Vagina (tissue), 2 donors: ENCODE measurements at regions not wholly inside any gene's neighbourhood (a gene's known extent, or its start where the extent isn't known, plus 50 kb on each side); places are given as distances from the start of the nearest gene placed in this dataset.

Experiments used
- DNase-seq, 2 donors: peaks; one replicate each; pipeline ENCODE4 v3.0.0-alpha.2; 2017; ENCODE audit errors: extremely low spot score in 2 of 2
- H3K27ac ChIP-seq: fragments of 200-600 bp; sonication (generic); one replicate; pipeline ENCODE4 v1.5.1; 2019
- H3K27me3 ChIP-seq: fragments of 200-600 bp; sonication (generic); one replicate; pipeline ENCODE4 v1.5.1; 2019
- H3K36me3 ChIP-seq, 2 donors: fragments of 200-600 bp; sonication (generic); one replicate each; pipeline ENCODE4 v1.5.1; 2017 to 2019
- H3K4me1 ChIP-seq: fragments of 200-600 bp; sonication (generic); one replicate; pipeline ENCODE4 v1.5.1; 2019
- H3K4me3 ChIP-seq, 2 donors: fragments of 200-600 bp; sonication (generic); 1 replicate in 1 of 2; 2 replicates in 1 of 2; pipeline ENCODE4 v1.5.1; 2016 to 2019
- H3K9me3 ChIP-seq: fragments of 200-600 bp; sonication (generic); one replicate; pipeline ENCODE4 v1.5.1; 2019
- POLR2A ChIP-seq, 2 donors: fragments of 450-650 bp; IDR thresholded peaks; one replicate each; pipeline ENCODE4 v1.6.1; 2017; ENCODE audit warnings: antibody characterized with exemption in 2 of 2, mild to moderate bottlenecking in 2 of 2, moderate library complexity in 2 of 2
- POLR2AphosphoS5 ChIP-seq, 2 donors: sonication (generic); formaldehyde crosslinking; IDR thresholded peaks; one replicate each; pipeline ENCODE4 v1.9.0; 2017; ENCODE audit warnings: antibody characterized with exemption in 2 of 2, mild to moderate bottlenecking in 2 of 2, low read depth in 1 of 2; ENCODE audit not compliant: insufficient read depth in 1 of 2
- intact Hi-C: fragments of 100-400 bp; cut with DNase I; formaldehyde crosslinking; loops from one replicate; pipeline ENCODE4 v1.15.1; 2023
- TF ChIP-seq, protein P1 (sequence below), 3 experiments: fragments of 450-650 bp in 2 of 3; fragments of 200-600 bp in 1 of 3; sonication (generic) in 1 of 3; IDR thresholded peaks; one replicate each; pipeline ENCODE4 v1.5.1; 2017 to 2019; ENCODE audit warnings: antibody characterized with exemption in 3 of 3, mild to moderate bottlenecking in 2 of 3, moderate library complexity in 2 of 3

DNA sequence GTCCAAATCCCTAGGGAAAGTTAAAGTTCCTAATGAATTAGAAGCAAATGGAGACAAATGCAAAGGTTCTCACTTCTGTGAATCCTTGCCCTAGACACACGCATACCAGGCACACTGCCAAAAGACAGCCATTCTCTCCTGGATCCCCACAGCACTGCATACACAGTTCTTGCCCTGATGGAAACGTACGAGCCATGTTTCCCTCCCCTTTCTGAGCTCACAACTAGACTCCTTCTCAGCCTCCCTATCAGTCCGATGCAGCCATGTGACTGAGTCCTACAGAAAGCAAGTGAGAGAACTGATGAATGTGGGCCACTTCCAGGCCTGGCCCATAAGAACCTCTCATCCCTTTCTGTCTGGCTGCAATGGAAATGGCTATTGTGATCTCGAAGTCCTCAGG, 92.0 kb downstream of the ZNF608 start:
- intact Hi-C loops = no loop called here
- Histone ChIP-seq H3K27ac (no peak overlapping the region), H3K4me1 (peaks cover 45% of the 10 kb centered on the region), H3K9me3 (no peaks in the 10 kb centered on the region), H3K4me3 (no peak overlapping the region), H3K27me3 (no peaks in the 10 kb centered on the region), H3K36me3 (no peaks in the 10 kb centered on the region)
- TF ChIP-seq POLR2A (IDR thresholded peaks at IDR 0.05) = no peak
- TF ChIP-seq POLR2AphosphoS5 (IDR thresholded peaks at IDR 0.05; ENCODE audit: insufficient read depth in 1 of 2, low read depth in 1 of 2) = no peak
- TF ChIP-seq, protein P1, sequence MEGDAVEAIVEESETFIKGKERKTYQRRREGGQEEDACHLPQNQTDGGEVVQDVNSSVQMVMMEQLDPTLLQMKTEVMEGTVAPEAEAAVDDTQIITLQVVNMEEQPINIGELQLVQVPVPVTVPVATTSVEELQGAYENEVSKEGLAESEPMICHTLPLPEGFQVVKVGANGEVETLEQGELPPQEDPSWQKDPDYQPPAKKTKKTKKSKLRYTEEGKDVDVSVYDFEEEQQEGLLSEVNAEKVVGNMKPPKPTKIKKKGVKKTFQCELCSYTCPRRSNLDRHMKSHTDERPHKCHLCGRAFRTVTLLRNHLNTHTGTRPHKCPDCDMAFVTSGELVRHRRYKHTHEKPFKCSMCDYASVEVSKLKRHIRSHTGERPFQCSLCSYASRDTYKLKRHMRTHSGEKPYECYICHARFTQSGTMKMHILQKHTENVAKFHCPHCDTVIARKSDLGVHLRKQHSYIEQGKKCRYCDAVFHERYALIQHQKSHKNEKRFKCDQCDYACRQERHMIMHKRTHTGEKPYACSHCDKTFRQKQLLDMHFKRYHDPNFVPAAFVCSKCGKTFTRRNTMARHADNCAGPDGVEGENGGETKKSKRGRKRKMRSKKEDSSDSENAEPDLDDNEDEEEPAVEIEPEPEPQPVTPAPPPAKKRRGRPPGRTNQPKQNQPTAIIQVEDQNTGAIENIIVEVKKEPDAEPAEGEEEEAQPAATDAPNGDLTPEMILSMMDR (IDR thresholded peaks at IDR 0.05) = no peak
- DNase-seq = no peak

DNA sequence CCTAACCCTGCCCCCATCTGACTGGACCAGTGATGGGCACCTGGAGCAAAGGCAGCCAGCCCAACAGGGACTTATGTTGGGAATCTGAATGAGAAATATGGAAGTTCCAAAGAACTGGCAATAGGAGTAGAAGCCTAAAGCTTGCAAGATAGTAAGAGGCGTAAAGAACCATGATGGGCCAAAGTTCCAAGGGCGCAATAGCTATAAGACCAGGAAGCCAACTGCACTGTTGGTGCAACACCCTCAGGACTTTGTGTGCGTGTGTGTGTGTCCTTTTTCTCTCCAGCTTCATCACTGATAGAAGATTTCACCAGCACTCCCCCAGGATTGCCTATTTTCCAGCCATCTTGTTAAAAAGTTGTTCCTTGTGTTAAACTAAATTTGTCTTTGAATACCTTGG, 92.8 kb downstream of the ZNF608 start:
- H3K4me3 ChIP-seq = no peak overlapping the region
- intact Hi-C loops = no loop called here
- H3K27me3 ChIP-seq = no peaks in the 10 kb centered on the region
- no peak for DNase-seq
- H3K36me3 ChIP-seq = no peaks in the 10 kb centered on the region
- H3K27ac ChIP-seq = no peak overlapping the region
- TF ChIP-seq, protein P1 (IDR thresholded peaks at IDR 0.05) = no peak
- no peak for TF ChIP-seq POLR2A (IDR thresholded peaks at IDR 0.05)
- TF ChIP-seq POLR2AphosphoS5 (IDR thresholded peaks at IDR 0.05; ENCODE audit: insufficient read depth in 1 of 2, low read depth in 1 of 2) = no peak
- peaks cover 53% of the 10 kb centered on the region for H3K4me1 ChIP-seq
- no peaks in the 10 kb centered on the region for H3K9me3 ChIP-seq

DNA sequence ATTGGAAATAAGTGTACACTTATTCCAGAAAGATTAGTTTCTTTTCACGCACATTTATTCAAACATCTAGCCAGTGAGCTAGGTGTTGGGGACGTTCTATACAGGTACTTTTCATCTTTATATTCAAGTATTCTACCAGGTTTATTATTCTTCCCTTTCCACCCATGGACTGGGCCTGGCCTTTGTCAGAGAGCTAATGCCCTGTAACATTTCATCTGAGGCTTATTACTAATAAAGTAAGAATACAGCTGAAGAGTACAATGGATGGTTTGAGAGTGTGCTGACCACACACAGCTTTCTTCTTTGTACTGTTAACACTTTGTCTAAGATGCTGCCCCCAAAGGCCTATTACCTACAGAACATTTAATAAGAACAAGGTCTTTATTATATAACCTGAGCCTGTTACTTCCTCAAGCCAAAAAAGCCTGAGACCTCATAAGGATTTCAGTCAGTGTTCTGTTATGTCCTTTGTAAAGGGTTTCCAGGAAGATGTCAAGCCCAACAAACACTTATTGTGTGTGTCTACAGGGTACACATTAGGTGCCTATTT, 93.5 kb downstream of the ZNF608 start:
- Histone ChIP-seq H3K4me3 (no peak overlapping the region), H3K27me3 (no peaks in the 10 kb centered on the region), H3K9me3 (no peaks in the 10 kb centered on the region), H3K36me3 (no peaks in the 10 kb centered on the region), H3K4me1 (peaks cover 57% of the 10 kb centered on the region), H3K27ac (no peak overlapping the region)
- TF ChIP-seq POLR2A (IDR thresholded peaks at IDR 0.05) (no peak), POLR2AphosphoS5 (IDR thresholded peaks at IDR 0.05; ENCODE audit: insufficient read depth in 1 of 2, low read depth in 1 of 2) (no peak)
- TF ChIP-seq, protein P1 (IDR thresholded peaks at IDR 0.05) = no peak
- DNase-seq = no peak
- intact Hi-C loops = no loop called here

DNA sequence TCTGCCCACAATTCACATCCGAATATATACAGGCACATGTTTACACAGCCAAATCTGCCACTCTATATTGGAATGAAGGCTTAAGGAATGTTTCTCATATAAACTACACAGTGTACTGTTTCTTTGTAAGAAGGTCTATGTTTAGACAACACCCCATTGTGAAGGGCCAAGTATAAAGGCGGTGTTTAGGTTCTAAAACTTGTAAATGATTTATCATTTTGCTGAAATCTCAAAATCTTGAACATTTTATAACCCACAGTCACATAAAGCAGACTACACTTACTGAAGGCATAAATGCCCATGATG, 94.0 kb downstream of the ZNF608 start:
- no peak for DNase-seq
- Histone ChIP-seq H3K4me1 (peaks cover 57% of the 10 kb centered on the region), H3K27ac (no peak overlapping the region), H3K4me3 (peak overlapping the region in 1 of 2 donors; percentile 61), H3K36me3 (no peaks in the 10 kb centered on the region), H3K9me3 (no peaks in the 10 kb centered on the region), H3K27me3 (no peaks in the 10 kb centered on the region)
- TF ChIP-seq POLR2AphosphoS5 (IDR thresholded peaks at IDR 0.05; ENCODE audit: insufficient read depth in 1 of 2, low read depth in 1 of 2) (no peak), POLR2A (IDR thresholded peaks at IDR 0.05) (no peak)
- TF ChIP-seq, protein P1 (IDR thresholded peaks at IDR 0.05) = no peak
- intact Hi-C loops = no loop called here

DNA sequence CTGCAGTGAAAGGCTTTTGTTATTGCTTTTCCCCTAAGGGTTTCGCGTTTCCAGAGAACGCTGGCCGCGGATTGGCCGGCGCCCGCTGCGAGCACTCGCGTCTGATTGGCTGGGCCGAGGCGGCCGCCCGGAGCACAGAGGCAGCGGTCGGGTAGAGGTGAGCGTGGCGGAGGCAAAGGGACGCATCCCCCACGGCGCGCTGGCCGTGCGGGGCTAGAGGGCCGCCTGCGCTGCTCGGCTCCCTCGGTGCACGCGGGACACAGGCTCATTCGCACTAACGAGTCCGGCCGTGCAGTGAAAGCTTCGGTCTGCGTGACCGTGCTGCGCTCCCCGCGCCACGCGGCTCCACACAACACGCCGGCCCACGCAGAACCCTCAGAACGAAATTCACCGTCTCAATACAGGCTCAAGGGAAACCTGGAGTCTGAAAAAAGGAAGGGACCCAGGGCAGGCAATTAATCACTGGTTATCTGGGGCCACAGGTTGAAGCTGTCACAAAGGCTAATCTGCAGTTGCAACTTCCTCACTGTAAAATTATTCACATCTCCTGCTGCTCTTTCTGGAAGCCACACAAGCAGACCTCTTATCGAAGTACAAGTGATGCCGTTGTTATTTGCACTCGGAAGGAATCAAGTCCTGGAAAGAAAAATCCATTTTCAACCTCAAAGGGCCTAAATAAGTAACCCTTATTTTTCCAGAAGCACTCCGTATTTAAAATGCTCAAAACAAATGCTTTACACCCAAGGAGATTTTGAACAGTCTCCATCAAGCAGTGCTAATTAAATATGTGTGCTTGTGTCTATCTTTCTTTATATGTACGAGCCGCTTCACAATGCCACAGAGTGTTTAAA, 94.6 kb downstream of the ZNF608 start:
- Histone ChIP-seq H3K27ac (peak overlapping the region; percentile 31), H3K4me1 (peaks cover 57% of the 10 kb centered on the region), H3K36me3 (no peaks in the 10 kb centered on the region), H3K9me3 (no peaks in the 10 kb centered on the region), H3K4me3 (peak overlapping the region; percentile 43 to 61), H3K27me3 (no peaks in the 10 kb centered on the region)
- intact Hi-C loops = no loop called here
- TF ChIP-seq, protein P1 (IDR thresholded peaks at IDR 0.05) = no peak
- TF ChIP-seq POLR2A (IDR thresholded peaks at IDR 0.05) = no peak
- peak; percentile 41 to 77 for TF ChIP-seq POLR2AphosphoS5 (IDR thresholded peaks at IDR 0.05; ENCODE audit: insufficient read depth in 1 of 2, low read depth in 1 of 2)
- DNase-seq = no peak
